IMR-90 (cell line): ENCODE measurements at regions not wholly inside any gene's neighbourhood (a gene's known extent, or its start where the extent isn't known, plus 50 kb on each side); places are given as distances from the start of the nearest gene placed in this dataset.
"Not testable (repeated sequence)": the region's sequence is repeated elsewhere in the genome, so short reads cannot be mapped to it uniquely, and the experiment has no call there.

ENCODE experiments used
- ATAC-seq: fragments of 200-7000 bp; cut with Tn5 transposase; 2 replicates; pipeline ENCODE4 v1.9.1; 2020; ENCODE audit warnings: low read depth, mild to moderate bottlenecking, moderate library complexity
- BruUV-seq: library from RNA; stranded (reverse); fragments of 400-500 nt; replicated peaks from 2 replicates; lab custom pipeline; 2021; lab: Mats Ljungman, UMichigan
- CTCF ChIA-PET: fragments of 300-600 bp; formaldehyde crosslinking; extraction: SDS; loops from one replicate; lab custom pipeline; 2021; ENCODE audit warnings: antibody characterized with exemption; lab: Yijun Ruan, JAX
- POLR2A ChIA-PET: fragments of 300-600 bp; sonication (Branson Sonifier 250); formaldehyde crosslinking; loops from one replicate; lab custom pipeline; 2022; ENCODE audit warnings: antibody characterized with exemption; ENCODE audit not compliant: unreplicated experiment; lab: Charles Lee
- DNase-seq: peaks from one replicate; pipeline ENCODE4 v3.0.0; 2013
- H2AFZ ChIP-seq: replicated peaks from 2 replicates; pipeline ENCODE3; 2013; ENCODE audit warnings: low read length, mild to moderate bottlenecking; ENCODE audit not compliant: poor library complexity
- H2AK5ac ChIP-seq: 2 replicates; pipeline ENCODE4 v1.6.1; 2013; ENCODE audit warnings: low read depth, low read length, inconsistent platforms
- H2AK9ac ChIP-seq: replicated peaks from 2 replicates; pipeline ENCODE3; 2013; ENCODE audit warnings: mild to moderate bottlenecking, low read depth, low read length, moderate library complexity; ENCODE audit not compliant: poor library complexity
- H2BK120ac ChIP-seq: 2 replicates; pipeline ENCODE4 v1.6.1; 2013; ENCODE audit warnings: low read depth, low read length, inconsistent platforms
- H2BK15ac ChIP-seq: 3 replicates; pipeline ENCODE4 v1.6.1; 2013; ENCODE audit warnings: low read depth, low read length, inconsistent platforms
- H2BK20ac ChIP-seq: 2 replicates; pipeline ENCODE4 v1.6.1; 2013; ENCODE audit warnings: low read depth, mild to moderate bottlenecking, inconsistent platforms, low read length, moderate library complexity
- H2BK5ac ChIP-seq: 2 replicates; pipeline ENCODE4 v1.6.1; 2013; ENCODE audit warnings: mild to moderate bottlenecking, low read depth, low read length, inconsistent platforms; ENCODE audit not compliant: poor library complexity, severe bottlenecking
- H3K14ac ChIP-seq: replicated peaks from 2 replicates; pipeline ENCODE4 v1.6.1; 2013; ENCODE audit warnings: low read depth, low read length, inconsistent platforms
- H3K18ac ChIP-seq: 2 replicates; pipeline ENCODE4 v1.6.1; 2013; ENCODE audit warnings: low read depth, low read length, control low read depth
- H3K23ac ChIP-seq: 2 replicates; pipeline ENCODE4 v1.6.1; 2013; ENCODE audit warnings: low read depth, low read length, inconsistent platforms
- H3K27ac ChIP-seq: 2 replicates; pipeline ENCODE4 v1.5.1; 2013; ENCODE audit warnings: mild to moderate bottlenecking, control low read depth, low read length; ENCODE audit not compliant: insufficient read depth
- H3K27me3 ChIP-seq: 2 replicates; pipeline ENCODE4 v1.6.1; 2013; ENCODE audit warnings: low read length; ENCODE audit not compliant: control insufficient read depth, insufficient read depth
- H3K36me3 ChIP-seq: 2 replicates; pipeline ENCODE4 v1.6.1; 2013; ENCODE audit warnings: low read length, mixed read lengths; ENCODE audit not compliant: control insufficient read depth, insufficient read depth
- H3K4ac ChIP-seq: 2 replicates; pipeline ENCODE4 v1.6.1; 2013; ENCODE audit warnings: low read depth, low read length, inconsistent platforms
- H3K4me1 ChIP-seq: 2 replicates; pipeline ENCODE4 v1.6.1; 2013; ENCODE audit warnings: low read length, mixed read lengths; ENCODE audit not compliant: control insufficient read depth, insufficient read depth
- H3K4me2 ChIP-seq: 2 replicates; pipeline ENCODE4 v1.6.1; 2013; ENCODE audit warnings: low read depth, mild to moderate bottlenecking, control low read depth, low read length, moderate library complexity
- H3K4me3 ChIP-seq: 2 replicates; pipeline ENCODE4 v1.5.1; 2013; ENCODE audit warnings: low read depth, mild to moderate bottlenecking, control low read depth, low read length, moderate library complexity; ENCODE audit not compliant: insufficient read depth
- H3K56ac ChIP-seq: 2 replicates; pipeline ENCODE4 v1.6.1; 2013; ENCODE audit warnings: low read length, inconsistent platforms; ENCODE audit not compliant: insufficient read depth; ENCODE audit errors: extremely low read depth
- H3K79me1 ChIP-seq, 2 experiments: 2 replicates each; pipeline ENCODE4 v1.6.1; 2013; ENCODE audit warnings: low read length in 2 of 2, inconsistent platforms in 1 of 2, low read depth in 1 of 2
- H3K9ac ChIP-seq: 2 replicates; pipeline ENCODE4 v1.6.1; 2013; ENCODE audit warnings: low read depth, low read length, control low read depth
- H3K9me1 ChIP-seq: 2 replicates; pipeline ENCODE4 v1.6.1; 2013; ENCODE audit warnings: low read length, inconsistent platforms; ENCODE audit not compliant: insufficient read depth
- H3K9me3 ChIP-seq: 2 replicates; pipeline ENCODE4 v1.6.1; 2013; ENCODE audit warnings: low read length; ENCODE audit not compliant: control insufficient read depth, insufficient read depth
- H4K20me1 ChIP-seq: 2 replicates; pipeline ENCODE4 v1.6.1; 2013; ENCODE audit warnings: low read length, inconsistent platforms; ENCODE audit not compliant: insufficient read depth
- H4K5ac ChIP-seq: 2 replicates; pipeline ENCODE4 v1.6.1; 2013; ENCODE audit warnings: mild to moderate bottlenecking, low read depth, low read length, control low read depth
- H4K8ac ChIP-seq, 2 experiments: 2 replicates each; pipeline ENCODE4 v1.6.1; 2013; ENCODE audit warnings: low read depth in 2 of 2, low read length in 2 of 2, control low read depth in 1 of 2, inconsistent platforms in 1 of 2
- H4K91ac ChIP-seq: 2 replicates; pipeline ENCODE4 v1.6.1; 2013; ENCODE audit warnings: low read depth, low read length, inconsistent platforms; ENCODE audit not compliant: insufficient read depth
- WGBS, 2 experiments: methylation state at CpG; one replicate each; pipeline versions ENCODE4 v1.1.5 to v1.1.7; 2013; ENCODE audit warnings: missing lambda C conversion rate in 2 of 2; ENCODE audit not compliant: insufficient read length in 1 of 2; ENCODE audit errors: extremely low coverage in 2 of 2; 5-methylcytosine and 5-hydroxymethylcytosine counted together
- dilution Hi-C: fragments of 300-500 bp; cut with HindIII; formaldehyde crosslinking; loops from one replicate; pipeline ENCODE4 v1.14.3; 2018; ENCODE audit warnings: low sequenced_read_pairs; ENCODE audit not compliant: unreplicated experiment
- in situ Hi-C: fragments of 300-500 bp; cut with MboI; formaldehyde crosslinking; loops from 3 replicates; pipeline ENCODE4 v1.14.3; 2019; ENCODE audit warnings: low sequenced_read_pairs, inconsistent platforms, mixed read lengths
- intact Hi-C: fragments of 100-400 bp; cut with micrococcal nuclease; formaldehyde crosslinking; loops from 2 replicates; pipeline ENCODE4 v1.10.0; 2022

GRCh38 chr17:64791691-64792090 lies 127.6 kb downstream of the LRRC37A3 start:
- H3K4me1 ChIP-seq, H3K9me3 ChIP-seq, dilution Hi-C loops, H3K18ac ChIP-seq, H3K27me3 ChIP-seq, H2AK9ac ChIP-seq, H2BK5ac ChIP-seq, H4K8ac ChIP-seq, H3K4ac ChIP-seq, H3K56ac ChIP-seq, in situ Hi-C loops, DNase-seq, BruUV-seq, H3K4me2 ChIP-seq, H2BK15ac ChIP-seq, H3K27ac ChIP-seq, H3K4me3 ChIP-seq, H3K23ac ChIP-seq, H2AFZ ChIP-seq, H4K20me1 ChIP-seq, intact Hi-C loops, H4K91ac ChIP-seq, H2BK20ac ChIP-seq, H3K36me3 ChIP-seq, POLR2A ChIA-PET, H3K79me1 ChIP-seq, H3K9me1 ChIP-seq, ATAC-seq, H3K14ac ChIP-seq, H3K9ac ChIP-seq, H2BK120ac ChIP-seq, H4K5ac ChIP-seq, CTCF ChIA-PET, H2AK5ac ChIP-seq: not testable (repeated sequence)
- 50% methylated on average over 1 of the region's 5 CpGs; no CpG with 5 or more reads in 1 of the 2 experiments for WGBS, 2 experiments

GRCh38 chr17:64791226-64791625 lies 128.1 kb downstream of the LRRC37A3 start:
- H2AK9ac ChIP-seq, H2BK120ac ChIP-seq, H4K5ac ChIP-seq, ATAC-seq, DNase-seq, H3K4me3 ChIP-seq, H2BK15ac ChIP-seq, H3K9me1 ChIP-seq, H3K23ac ChIP-seq, H2AFZ ChIP-seq, CTCF ChIA-PET, H4K91ac ChIP-seq, H2BK20ac ChIP-seq, H3K56ac ChIP-seq, dilution Hi-C loops, H3K4me2 ChIP-seq, H3K27me3 ChIP-seq, H3K14ac ChIP-seq, H3K9me3 ChIP-seq, H3K4ac ChIP-seq, H4K20me1 ChIP-seq, BruUV-seq, H2BK5ac ChIP-seq, H4K8ac ChIP-seq, POLR2A ChIA-PET, intact Hi-C loops, H3K9ac ChIP-seq, in situ Hi-C loops, H3K79me1 ChIP-seq, H2AK5ac ChIP-seq, H3K4me1 ChIP-seq, H3K18ac ChIP-seq, H3K27ac ChIP-seq: not testable (repeated sequence)
- WGBS, 2 experiments, result 100% methylated on average over 3 of the region's 12 CpGs; no CpG with 5 or more reads in 1 of the 2 experiments
- peaks cover 13% of the 10 kb centered on the region for H3K36me3 ChIP-seq
